IMR-90 (cell line): ENCODE measurements at regions not wholly inside any gene's neighbourhood (a gene's known extent, or its start where the extent isn't known, plus 50 kb on each side); places are given as distances from the start of the nearest gene placed in this dataset.

ENCODE experiments used
- ATAC-seq: fragments of 200-7000 bp; cut with Tn5 transposase; 2 replicates; pipeline ENCODE4 v1.9.1; 2020; ENCODE audit warnings: low read depth, mild to moderate bottlenecking, moderate library complexity
- BruUV-seq: library from RNA; stranded (reverse); fragments of 400-500 nt; replicated peaks from 2 replicates; lab custom pipeline; 2021; lab: Mats Ljungman, UMichigan
- CTCF ChIA-PET: fragments of 300-600 bp; formaldehyde crosslinking; extraction: SDS; loops from one replicate; lab custom pipeline; 2021; ENCODE audit warnings: antibody characterized with exemption; lab: Yijun Ruan, JAX
- POLR2A ChIA-PET: fragments of 300-600 bp; sonication (Branson Sonifier 250); formaldehyde crosslinking; loops from one replicate; lab custom pipeline; 2022; ENCODE audit warnings: antibody characterized with exemption; ENCODE audit not compliant: unreplicated experiment; lab: Charles Lee
- DNase-seq: peaks from one replicate; pipeline ENCODE4 v3.0.0; 2013
- H2AFZ ChIP-seq: replicated peaks from 2 replicates; pipeline ENCODE3; 2013; ENCODE audit warnings: low read length, mild to moderate bottlenecking; ENCODE audit not compliant: poor library complexity
- H2AK5ac ChIP-seq: 2 replicates; pipeline ENCODE4 v1.6.1; 2013; ENCODE audit warnings: low read depth, low read length, inconsistent platforms
- H2AK9ac ChIP-seq: replicated peaks from 2 replicates; pipeline ENCODE3; 2013; ENCODE audit warnings: mild to moderate bottlenecking, low read depth, low read length, moderate library complexity; ENCODE audit not compliant: poor library complexity
- H2BK120ac ChIP-seq: 2 replicates; pipeline ENCODE4 v1.6.1; 2013; ENCODE audit warnings: low read depth, low read length, inconsistent platforms
- H2BK15ac ChIP-seq: 3 replicates; pipeline ENCODE4 v1.6.1; 2013; ENCODE audit warnings: low read depth, low read length, inconsistent platforms
- H2BK20ac ChIP-seq: 2 replicates; pipeline ENCODE4 v1.6.1; 2013; ENCODE audit warnings: low read depth, mild to moderate bottlenecking, inconsistent platforms, low read length, moderate library complexity
- H2BK5ac ChIP-seq: 2 replicates; pipeline ENCODE4 v1.6.1; 2013; ENCODE audit warnings: mild to moderate bottlenecking, low read depth, low read length, inconsistent platforms; ENCODE audit not compliant: poor library complexity, severe bottlenecking
- H3K14ac ChIP-seq: replicated peaks from 2 replicates; pipeline ENCODE4 v1.6.1; 2013; ENCODE audit warnings: low read depth, low read length, inconsistent platforms
- H3K18ac ChIP-seq: 2 replicates; pipeline ENCODE4 v1.6.1; 2013; ENCODE audit warnings: low read depth, low read length, control low read depth
- H3K23ac ChIP-seq: 2 replicates; pipeline ENCODE4 v1.6.1; 2013; ENCODE audit warnings: low read depth, low read length, inconsistent platforms
- H3K27ac ChIP-seq: 2 replicates; pipeline ENCODE4 v1.5.1; 2013; ENCODE audit warnings: mild to moderate bottlenecking, control low read depth, low read length; ENCODE audit not compliant: insufficient read depth
- H3K27me3 ChIP-seq: 2 replicates; pipeline ENCODE4 v1.6.1; 2013; ENCODE audit warnings: low read length; ENCODE audit not compliant: control insufficient read depth, insufficient read depth
- H3K36me3 ChIP-seq: 2 replicates; pipeline ENCODE4 v1.6.1; 2013; ENCODE audit warnings: low read length, mixed read lengths; ENCODE audit not compliant: control insufficient read depth, insufficient read depth
- H3K4ac ChIP-seq: 2 replicates; pipeline ENCODE4 v1.6.1; 2013; ENCODE audit warnings: low read depth, low read length, inconsistent platforms
- H3K4me1 ChIP-seq: 2 replicates; pipeline ENCODE4 v1.6.1; 2013; ENCODE audit warnings: low read length, mixed read lengths; ENCODE audit not compliant: control insufficient read depth, insufficient read depth
- H3K4me2 ChIP-seq: 2 replicates; pipeline ENCODE4 v1.6.1; 2013; ENCODE audit warnings: low read depth, mild to moderate bottlenecking, control low read depth, low read length, moderate library complexity
- H3K4me3 ChIP-seq: 2 replicates; pipeline ENCODE4 v1.5.1; 2013; ENCODE audit warnings: low read depth, mild to moderate bottlenecking, control low read depth, low read length, moderate library complexity; ENCODE audit not compliant: insufficient read depth
- H3K56ac ChIP-seq: 2 replicates; pipeline ENCODE4 v1.6.1; 2013; ENCODE audit warnings: low read length, inconsistent platforms; ENCODE audit not compliant: insufficient read depth; ENCODE audit errors: extremely low read depth
- H3K79me1 ChIP-seq, 2 experiments: 2 replicates each; pipeline ENCODE4 v1.6.1; 2013; ENCODE audit warnings: low read length in 2 of 2, inconsistent platforms in 1 of 2, low read depth in 1 of 2
- H3K9ac ChIP-seq: 2 replicates; pipeline ENCODE4 v1.6.1; 2013; ENCODE audit warnings: low read depth, low read length, control low read depth
- H3K9me1 ChIP-seq: 2 replicates; pipeline ENCODE4 v1.6.1; 2013; ENCODE audit warnings: low read length, inconsistent platforms; ENCODE audit not compliant: insufficient read depth
- H3K9me3 ChIP-seq: 2 replicates; pipeline ENCODE4 v1.6.1; 2013; ENCODE audit warnings: low read length; ENCODE audit not compliant: control insufficient read depth, insufficient read depth
- H4K20me1 ChIP-seq: 2 replicates; pipeline ENCODE4 v1.6.1; 2013; ENCODE audit warnings: low read length, inconsistent platforms; ENCODE audit not compliant: insufficient read depth
- H4K5ac ChIP-seq: 2 replicates; pipeline ENCODE4 v1.6.1; 2013; ENCODE audit warnings: mild to moderate bottlenecking, low read depth, low read length, control low read depth
- H4K8ac ChIP-seq, 2 experiments: 2 replicates each; pipeline ENCODE4 v1.6.1; 2013; ENCODE audit warnings: low read depth in 2 of 2, low read length in 2 of 2, control low read depth in 1 of 2, inconsistent platforms in 1 of 2
- H4K91ac ChIP-seq: 2 replicates; pipeline ENCODE4 v1.6.1; 2013; ENCODE audit warnings: low read depth, low read length, inconsistent platforms; ENCODE audit not compliant: insufficient read depth
- BHLHE40 ChIP-seq: fragments of 150-350 bp; IDR thresholded peaks from 2 replicates; pipeline ENCODE4 v1.6.1; 2016; ENCODE audit warnings: mild to moderate bottlenecking, low read depth, low read length
- CEBPB ChIP-seq: IDR thresholded peaks from 2 replicates; pipeline ENCODE4 v1.6.1; 2012; ENCODE audit warnings: low read depth, low read length, improper control_type of control experiment
- CHD1 ChIP-seq: IDR thresholded peaks from 2 replicates; pipeline ENCODE4 v1.6.1; 2012; ENCODE audit warnings: low read depth, low read length, improper control_type of control experiment
- CTCF ChIP-seq: conservative IDR thresholded peaks from 2 replicates; pipeline ENCODE4 v1.5.1; 2012; ENCODE audit warnings: mild to moderate bottlenecking, low read depth, low read length, improper control_type of control experiment
- FOS ChIP-seq: fragments of 150-350 bp; IDR thresholded peaks from 2 replicates; pipeline ENCODE4 v1.6.1; 2016; ENCODE audit warnings: low read depth, low read length
- MAFK ChIP-seq: IDR thresholded peaks from 2 replicates; pipeline ENCODE4 v1.6.1; 2012; ENCODE audit warnings: low read depth, low read length, improper control_type of control experiment
- MAZ ChIP-seq: IDR thresholded peaks from 2 replicates; pipeline ENCODE4 v1.6.1; 2012; ENCODE audit warnings: low read depth, mild to moderate bottlenecking, low read length, improper control_type of control experiment, moderate library complexity, borderline replicate concordance
- POLR2A ChIP-seq: IDR thresholded peaks from 2 replicates; pipeline ENCODE4 v1.6.1; 2012; ENCODE audit warnings: mild to moderate bottlenecking, low read depth, low read length
- RAD21 ChIP-seq: IDR thresholded peaks from 2 replicates; pipeline ENCODE4 v1.6.1; 2012; ENCODE audit warnings: low read length, improper control_type of control experiment
- RCOR1 ChIP-seq: IDR thresholded peaks from 2 replicates; pipeline ENCODE4 v1.6.1; 2012; ENCODE audit warnings: mild to moderate bottlenecking, low read length, improper control_type of control experiment; ENCODE audit not compliant: insufficient replicate concordance
- RFX5 ChIP-seq: IDR thresholded peaks from 2 replicates; pipeline ENCODE4 v1.8.0; 2012; ENCODE audit warnings: low read depth, mild to moderate bottlenecking, low read length, moderate library complexity
- SMC3 ChIP-seq: fragments of 150-350 bp; IDR thresholded peaks from 2 replicates; pipeline ENCODE4 v1.6.1; 2016; ENCODE audit warnings: low read depth, mild to moderate bottlenecking, antibody characterized with exemption, low read length, moderate library complexity
- USF2 ChIP-seq: fragments of 150-350 bp; IDR thresholded peaks from 2 replicates; pipeline ENCODE4 v1.6.1; 2017; ENCODE audit warnings: mild to moderate bottlenecking, antibody characterized with exemption, low read length, low read depth
- dilution Hi-C: fragments of 300-500 bp; cut with HindIII; formaldehyde crosslinking; loops from one replicate; pipeline ENCODE4 v1.14.3; 2018; ENCODE audit warnings: low sequenced_read_pairs; ENCODE audit not compliant: unreplicated experiment
- in situ Hi-C: fragments of 300-500 bp; cut with MboI; formaldehyde crosslinking; loops from 3 replicates; pipeline ENCODE4 v1.14.3; 2019; ENCODE audit warnings: low sequenced_read_pairs, inconsistent platforms, mixed read lengths
- intact Hi-C: fragments of 100-400 bp; cut with micrococcal nuclease; formaldehyde crosslinking; loops from 2 replicates; pipeline ENCODE4 v1.10.0; 2022
- TF ChIP-seq, protein P1 (sequence below): fragments of 150-350 bp; IDR thresholded peaks from 2 replicates; pipeline ENCODE4 v1.6.1; 2016; ENCODE audit warnings: low read depth, mild to moderate bottlenecking, low read length, moderate library complexity, borderline replicate concordance

- TF ChIP-seq RFX5: no peak
Observed at GRCh38 chr6:74715355-74716085, 490.3 kb downstream of the COL12A1 start (continued).

- POLR2A ChIA-PET: no interaction called here
- TF ChIP-seq POLR2A (no peak), FOS (no peak), RAD21 (no peak), CHD1 (no peak), BHLHE40 (no peak), SMC3 (no peak), CEBPB (no peak), RFX5 (no peak), CTCF (no peak), USF2 (no peak), RCOR1 (no peak), MAFK (no peak), MAZ (no peak)
- TF ChIP-seq, protein P1, sequence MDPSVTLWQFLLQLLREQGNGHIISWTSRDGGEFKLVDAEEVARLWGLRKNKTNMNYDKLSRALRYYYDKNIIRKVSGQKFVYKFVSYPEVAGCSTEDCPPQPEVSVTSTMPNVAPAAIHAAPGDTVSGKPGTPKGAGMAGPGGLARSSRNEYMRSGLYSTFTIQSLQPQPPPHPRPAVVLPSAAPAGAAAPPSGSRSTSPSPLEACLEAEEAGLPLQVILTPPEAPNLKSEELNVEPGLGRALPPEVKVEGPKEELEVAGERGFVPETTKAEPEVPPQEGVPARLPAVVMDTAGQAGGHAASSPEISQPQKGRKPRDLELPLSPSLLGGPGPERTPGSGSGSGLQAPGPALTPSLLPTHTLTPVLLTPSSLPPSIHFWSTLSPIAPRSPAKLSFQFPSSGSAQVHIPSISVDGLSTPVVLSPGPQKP: no peak
Observed at GRCh38 chr6:74713941-74714340, 491.9 kb downstream of the COL12A1 start.

More at GRCh38 chr6:74713941-74714340, 491.9 kb downstream of the COL12A1 start:
- no peak overlapping the region for H2AK5ac ChIP-seq
- H3K9me3 ChIP-seq: no peaks in the 10 kb centered on the region
- no peak overlapping the region for H3K4me2 ChIP-seq
- ATAC-seq (no peak), DNase-seq (no peak)
- H2AFZ ChIP-seq: no peak overlapping the region
- H3K9ac ChIP-seq: no peak overlapping the region
- no peak overlapping the region for H3K4ac ChIP-seq
- H3K56ac ChIP-seq: no peak overlapping the region
- no peak overlapping the region for H2BK15ac ChIP-seq
- no peak overlapping the region for H4K5ac ChIP-seq
- no peak overlapping the region for H2AK9ac ChIP-seq
- H3K36me3 ChIP-seq: no peaks in the 10 kb centered on the region
- no peak overlapping the region for H3K14ac ChIP-seq
- peaks cover 1% of the 10 kb centered on the region; the same call in 1 of the 2 replicates for H3K4me1 ChIP-seq
- H3K79me1 ChIP-seq: no peaks in the 10 kb centered on the region
- H3K23ac ChIP-seq: no peak overlapping the region
- no peak overlapping the region for H2BK20ac ChIP-seq
- CTCF ChIA-PET: no interaction called here
- no TSS peak for BruUV-seq
- no peak overlapping the region for H4K91ac ChIP-seq
- no peak overlapping the region for H4K8ac ChIP-seq
- dilution Hi-C loops: no loop called here
- no peak overlapping the region for H3K27ac ChIP-seq
- H3K18ac ChIP-seq: no peak overlapping the region
- no peaks in the 10 kb centered on the region for H4K20me1 ChIP-seq
- H3K9me1 ChIP-seq: no peaks in the 10 kb centered on the region
- no peak overlapping the region for H2BK5ac ChIP-seq
- H2BK120ac ChIP-seq: no peak overlapping the region
- no peaks in the 10 kb centered on the region for H3K27me3 ChIP-seq
- no peak overlapping the region for H3K4me3 ChIP-seq
- intact Hi-C loops: no loop called here
- in situ Hi-C loops: no loop called here
